Panc1 (cell line): ENCODE measurements at regions not wholly inside any gene's neighbourhood (a gene's known extent, or its start where the extent isn't known, plus 50 kb on each side); places are given as distances from the start of the nearest gene placed in this dataset.

Experiments
- ATAC-seq: fragments of 200-7000 bp; cut with Tn5 transposase; 2 replicates; pipeline ENCODE4 v1.9.1; 2020; ENCODE audit warnings: mild to moderate bottlenecking, moderate library complexity
- BruUV-seq: library from RNA; stranded (reverse); fragments of 400-500 nt; replicated peaks from 2 replicates; lab custom pipeline; 2021; lab: Mats Ljungman, UMichigan
- CTCF ChIA-PET: fragments of 300-600 bp; sonication (Branson Sonifier 250); formaldehyde crosslinking; loops from one replicate; lab custom pipeline; 2022; ENCODE audit warnings: antibody characterized with exemption; lab: Charles Lee
- POLR2A ChIA-PET: fragments of 300-600 bp; sonication (Branson Sonifier 250); formaldehyde crosslinking; loops from one replicate; lab custom pipeline; 2022; ENCODE audit warnings: antibody characterized with exemption; lab: Charles Lee
- DNase-seq: peaks from one replicate; pipeline ENCODE4 v3.0.0-alpha.2; 2010; ENCODE audit warnings: low read depth, low spot score
- H3K27ac ChIP-seq: 2 replicates; pipeline ENCODE4 v1.5.1; 2011; ENCODE audit warnings: mild to moderate bottlenecking, low read length, inconsistent platforms
- H3K27me3 ChIP-seq: fragments of 200-500 bp; sonication (Bioruptor generic); 2 replicates; pipeline ENCODE4 v1.6.0; 2014; ENCODE audit warnings: low read length, inconsistent platforms; ENCODE audit not compliant: control insufficient read depth, insufficient read depth
- H3K36me3 ChIP-seq: fragments of 200-500 bp; sonication (Bioruptor generic); 2 replicates; pipeline ENCODE4 v1.5.1; 2014; ENCODE audit warnings: inconsistent platforms, mild to moderate bottlenecking, low read length, moderate library complexity; ENCODE audit not compliant: control insufficient read depth, insufficient read depth
- H3K4me1 ChIP-seq: 2 replicates; pipeline ENCODE4 v1.5.1; 2011; ENCODE audit warnings: inconsistent platforms, mild to moderate bottlenecking, low read length, moderate library complexity; ENCODE audit not compliant: control insufficient read depth, insufficient read depth
- H3K4me3 ChIP-seq, 2 experiments: 2 replicates each; pipeline ENCODE4 v1.5.1; 2011 to 2012; ENCODE audit warnings: low read depth in 2 of 2, low read length in 2 of 2, mild to moderate bottlenecking in 2 of 2, inconsistent platforms in 1 of 2, moderate library complexity in 1 of 2
- H3K9me3 ChIP-seq: fragments of 200-500 bp; sonication (Bioruptor generic); 2 replicates; pipeline ENCODE4 v1.5.1; 2014; ENCODE audit warnings: low read depth, mild to moderate bottlenecking, inconsistent platforms, low read length, moderate library complexity; ENCODE audit not compliant: control insufficient read depth, insufficient read depth
- POLR2AphosphoS5 ChIP-seq: IDR thresholded peaks from 2 replicates; pipeline ENCODE4 v1.6.1; 2012; ENCODE audit warnings: mild to moderate bottlenecking, low read depth, low read length, moderate library complexity
- SIN3A ChIP-seq: IDR thresholded peaks from 2 replicates; pipeline ENCODE4 v1.6.1; 2012; ENCODE audit warnings: low read depth, mild to moderate bottlenecking, low read length, moderate library complexity, borderline replicate concordance; ENCODE audit not compliant: insufficient read depth
- TCF7L2 ChIP-seq: IDR thresholded peaks from 2 replicates; pipeline ENCODE4 v1.6.1; 2011; ENCODE audit warnings: mild to moderate bottlenecking, low read depth, low read length, inconsistent platforms
- in situ Hi-C: cut with HindIII; loops from 2 replicates; pipeline ENCODE4 v1.10.0; 2016; ENCODE audit warnings: low sequenced_read_pairs, low pct_unique_long_range_greater_than_20kb
- intact Hi-C: fragments of 100-400 bp; cut with micrococcal nuclease; formaldehyde crosslinking; loops from one replicate; pipeline ENCODE4 v1.10.0; 2022; ENCODE audit not compliant: unreplicated experiment
- TF ChIP-seq, protein P1 (sequence below), 2 experiments: IDR thresholded peaks; 2 replicates each; pipeline ENCODE4 v1.6.1; 2011 to 2012; ENCODE audit warnings: low read depth in 2 of 2, control low read depth in 1 of 2, low read length in 1 of 2, mild to moderate bottlenecking in 1 of 2, moderate library complexity in 1 of 2; ENCODE audit not compliant: insufficient read depth in 1 of 2
- TF ChIP-seq, protein P2 (sequence below): fragments of 450-650 bp; IDR thresholded peaks from 2 replicates; pipeline ENCODE4 v1.5.1; 2017; ENCODE audit warnings: mild to moderate bottlenecking

DNA sequence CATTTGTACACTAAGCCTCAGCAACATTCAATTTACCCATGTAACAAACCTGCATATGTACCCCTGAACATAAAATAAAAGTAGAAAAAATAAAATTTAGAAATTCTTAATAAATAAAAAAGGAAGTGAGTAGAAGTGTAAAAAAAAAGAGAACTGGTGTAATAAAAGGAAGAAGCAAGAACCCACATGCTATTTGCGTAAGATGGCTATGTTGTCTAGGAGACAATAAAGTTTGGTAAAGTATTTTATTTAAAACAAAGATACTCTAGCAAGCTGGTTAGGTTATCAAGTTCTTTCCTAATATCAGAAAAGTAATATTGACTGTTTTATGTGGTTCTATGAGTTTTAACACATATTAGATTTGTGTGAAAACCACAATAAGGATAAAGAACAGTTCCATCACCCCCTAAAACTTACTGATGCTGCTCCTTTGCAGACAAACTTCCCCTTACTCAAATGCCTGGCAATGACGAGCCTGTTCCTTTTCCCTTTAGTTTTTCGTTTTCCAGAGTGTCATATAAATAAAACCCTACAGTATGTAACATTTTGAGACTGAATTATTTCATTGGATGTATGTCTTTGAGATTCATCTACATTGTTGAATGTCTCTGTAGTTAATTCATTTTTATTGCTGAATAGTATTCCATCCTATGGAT is 98.9 kb downstream of the TNFSF13B start:
- in situ Hi-C loops (no loop called here), intact Hi-C loops (no loop called here)
- Histone ChIP-seq H3K27ac (no peak overlapping the region), H3K9me3 (no peaks in the 10 kb centered on the region), H3K36me3 (no peaks in the 10 kb centered on the region), H3K27me3 (no peaks in the 10 kb centered on the region), H3K4me3 (no peak overlapping the region), H3K4me1 (no peaks in the 10 kb centered on the region)
- POLR2A ChIA-PET, result no interaction called here
- no peak for TF ChIP-seq POLR2AphosphoS5
- TF ChIP-seq SIN3A, result no peak
- TF ChIP-seq, protein P1, sequence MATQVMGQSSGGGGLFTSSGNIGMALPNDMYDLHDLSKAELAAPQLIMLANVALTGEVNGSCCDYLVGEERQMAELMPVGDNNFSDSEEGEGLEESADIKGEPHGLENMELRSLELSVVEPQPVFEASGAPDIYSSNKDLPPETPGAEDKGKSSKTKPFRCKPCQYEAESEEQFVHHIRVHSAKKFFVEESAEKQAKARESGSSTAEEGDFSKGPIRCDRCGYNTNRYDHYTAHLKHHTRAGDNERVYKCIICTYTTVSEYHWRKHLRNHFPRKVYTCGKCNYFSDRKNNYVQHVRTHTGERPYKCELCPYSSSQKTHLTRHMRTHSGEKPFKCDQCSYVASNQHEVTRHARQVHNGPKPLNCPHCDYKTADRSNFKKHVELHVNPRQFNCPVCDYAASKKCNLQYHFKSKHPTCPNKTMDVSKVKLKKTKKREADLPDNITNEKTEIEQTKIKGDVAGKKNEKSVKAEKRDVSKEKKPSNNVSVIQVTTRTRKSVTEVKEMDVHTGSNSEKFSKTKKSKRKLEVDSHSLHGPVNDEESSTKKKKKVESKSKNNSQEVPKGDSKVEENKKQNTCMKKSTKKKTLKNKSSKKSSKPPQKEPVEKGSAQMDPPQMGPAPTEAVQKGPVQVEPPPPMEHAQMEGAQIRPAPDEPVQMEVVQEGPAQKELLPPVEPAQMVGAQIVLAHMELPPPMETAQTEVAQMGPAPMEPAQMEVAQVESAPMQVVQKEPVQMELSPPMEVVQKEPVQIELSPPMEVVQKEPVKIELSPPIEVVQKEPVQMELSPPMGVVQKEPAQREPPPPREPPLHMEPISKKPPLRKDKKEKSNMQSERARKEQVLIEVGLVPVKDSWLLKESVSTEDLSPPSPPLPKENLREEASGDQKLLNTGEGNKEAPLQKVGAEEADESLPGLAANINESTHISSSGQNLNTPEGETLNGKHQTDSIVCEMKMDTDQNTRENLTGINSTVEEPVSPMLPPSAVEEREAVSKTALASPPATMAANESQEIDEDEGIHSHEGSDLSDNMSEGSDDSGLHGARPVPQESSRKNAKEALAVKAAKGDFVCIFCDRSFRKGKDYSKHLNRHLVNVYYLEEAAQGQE (IDR thresholded peaks at IDR 0.05; ENCODE audit: insufficient read depth in 1 of 2, low read depth in 2 of 2, low read length in 1 of 2), result no peak
- TF ChIP-seq TCF7L2, result no peak
- TF ChIP-seq, protein P2, sequence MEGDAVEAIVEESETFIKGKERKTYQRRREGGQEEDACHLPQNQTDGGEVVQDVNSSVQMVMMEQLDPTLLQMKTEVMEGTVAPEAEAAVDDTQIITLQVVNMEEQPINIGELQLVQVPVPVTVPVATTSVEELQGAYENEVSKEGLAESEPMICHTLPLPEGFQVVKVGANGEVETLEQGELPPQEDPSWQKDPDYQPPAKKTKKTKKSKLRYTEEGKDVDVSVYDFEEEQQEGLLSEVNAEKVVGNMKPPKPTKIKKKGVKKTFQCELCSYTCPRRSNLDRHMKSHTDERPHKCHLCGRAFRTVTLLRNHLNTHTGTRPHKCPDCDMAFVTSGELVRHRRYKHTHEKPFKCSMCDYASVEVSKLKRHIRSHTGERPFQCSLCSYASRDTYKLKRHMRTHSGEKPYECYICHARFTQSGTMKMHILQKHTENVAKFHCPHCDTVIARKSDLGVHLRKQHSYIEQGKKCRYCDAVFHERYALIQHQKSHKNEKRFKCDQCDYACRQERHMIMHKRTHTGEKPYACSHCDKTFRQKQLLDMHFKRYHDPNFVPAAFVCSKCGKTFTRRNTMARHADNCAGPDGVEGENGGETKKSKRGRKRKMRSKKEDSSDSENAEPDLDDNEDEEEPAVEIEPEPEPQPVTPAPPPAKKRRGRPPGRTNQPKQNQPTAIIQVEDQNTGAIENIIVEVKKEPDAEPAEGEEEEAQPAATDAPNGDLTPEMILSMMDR, result no peak
- DNase-seq, result no peak
- ATAC-seq, result no peak
- no TSS peak for BruUV-seq
- CTCF ChIA-PET, result no interaction called here

DNA sequence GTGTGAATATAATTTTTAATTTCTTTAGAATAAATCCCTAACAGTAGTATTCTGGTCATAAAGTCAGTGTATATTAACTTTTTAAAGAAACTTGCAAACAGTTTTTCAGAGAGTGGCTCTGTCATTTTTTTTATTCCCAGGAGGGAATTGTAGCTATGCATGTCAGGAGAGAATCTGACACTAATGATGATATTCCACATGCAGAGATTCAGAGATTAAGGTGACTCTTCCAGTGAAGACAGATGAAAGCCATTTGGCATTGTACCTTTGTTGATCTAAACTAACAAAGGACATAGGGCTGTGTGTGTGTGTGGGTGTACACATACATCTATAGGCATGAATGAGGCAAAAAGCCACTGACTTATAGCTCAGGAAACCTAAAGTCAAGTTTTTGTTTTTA is 99.9 kb downstream of the TNFSF13B start:
- no peak overlapping the region for H3K27ac ChIP-seq
- in situ Hi-C loops, result no loop called here
- DNase-seq (no peak), ATAC-seq (no peak)
- POLR2A ChIA-PET, result no interaction called here
- no peak overlapping the region for H3K4me3 ChIP-seq
- H3K9me3 ChIP-seq, result no peaks in the 10 kb centered on the region
- H3K4me1 ChIP-seq, result no peaks in the 10 kb centered on the region
- CTCF ChIA-PET, result no interaction called here
- no TSS peak for BruUV-seq
- intact Hi-C loops, result no loop called here
- H3K27me3 ChIP-seq, result no peaks in the 10 kb centered on the region
- TF ChIP-seq TCF7L2, result no peak
- TF ChIP-seq, protein P2, result no peak
- no peaks in the 10 kb centered on the region for H3K36me3 ChIP-seq
